Upper lobe of left lung (tissue), 6 donors: ENCODE measurements at regions not wholly inside any gene's neighbourhood (a gene's known extent, or its start where the extent isn't known, plus 50 kb on each side); places are given as distances from the start of the nearest gene placed in this dataset.

ENCODE experiments used
- ATAC-seq, 2 donors: fragments of 200-7000 bp; cut with Tn5 transposase; one replicate each; pipeline ENCODE4 v1.9.1; 2022; ENCODE audit warnings: mild to moderate bottlenecking in 2 of 2, moderate library complexity in 2 of 2; ENCODE audit not compliant: low FRiP score in 2 of 2
- DNase-seq, 2 donors: peaks; one replicate each; pipeline ENCODE4 v3.0.0-alpha.2; 2019 to 2020
- H3K27ac ChIP-seq, 4 donors: fragments of 200-600 bp; sonication (generic); one replicate each; pipeline ENCODE4 v1.5.1; 2016 to 2019
- H3K27me3 ChIP-seq, 4 donors: fragments of 200-600 bp; sonication (generic); one replicate each; pipeline ENCODE4 v1.5.1; 2017 to 2019
- H3K36me3 ChIP-seq, 4 donors: fragments of 200-600 bp; sonication (generic); one replicate each; pipeline ENCODE4 v1.5.1; 2016 to 2019
- H3K4me1 ChIP-seq, 4 donors: fragments of 200-600 bp; sonication (generic); one replicate each; pipeline ENCODE4 v1.5.1; 2018 to 2019
- H3K4me3 ChIP-seq, 4 donors: fragments of 200-600 bp; sonication (generic); one replicate each; pipeline ENCODE4 v1.5.1; 2017 to 2019; ENCODE audit warnings: mild to moderate bottlenecking in 2 of 4, moderate library complexity in 1 of 4
- H3K9me3 ChIP-seq, 4 donors: fragments of 200-600 bp; sonication (generic); one replicate each; pipeline ENCODE4 v1.5.1; 2018 to 2019
- CTCF ChIP-seq, 6 experiments: fragments of 450-650 bp in 4 of 6; fragments of 200-600 bp in 2 of 6; sonication (generic) in 2 of 6; IDR thresholded peaks; one replicate each; pipeline ENCODE4 v1.5.1; 2016 to 2019; ENCODE audit warnings: antibody characterized with exemption in 6 of 6
- EP300 ChIP-seq, 4 donors: sonication (generic); formaldehyde crosslinking; IDR thresholded peaks; one replicate each; pipeline ENCODE4 v1.5.1; 2017; ENCODE audit warnings: antibody characterized with exemption in 4 of 4, control low read depth in 2 of 4
- POLR2A ChIP-seq, 4 donors: fragments of 450-650 bp; IDR thresholded peaks; one replicate each; pipeline ENCODE4 v1.5.1; 2016 to 2017; ENCODE audit warnings: antibody characterized with exemption in 4 of 4, mild to moderate bottlenecking in 2 of 4
- POLR2AphosphoS5 ChIP-seq, 2 donors: sonication (generic); formaldehyde crosslinking; IDR thresholded peaks; one replicate each; pipeline ENCODE4 v1.5.1; 2017; ENCODE audit warnings: antibody characterized with exemption in 2 of 2
- WGBS, 2 donors: methylation state at CpG; one replicate each; pipeline ENCODE4 v1.1.5; 2017 to 2018; 5-methylcytosine and 5-hydroxymethylcytosine counted together
- donor health status: DM: no; HTN: no; CAD: no; lungs with moderate emphysema.
- donor health status: DM: no; HTN: yes; CAD: no; lungs with severe emphysema.

- Histone ChIP-seq H3K9me3 (peaks cover 0 to 7% (median 3%) of the 10 kb centered on the region in 4 donors), H3K27ac (no peak overlapping the region), H3K4me1 (no peaks in the 10 kb centered on the region), H3K36me3 (no peaks in the 10 kb centered on the region), H3K27me3 (no peaks in the 10 kb centered on the region), H3K4me3 (no peak overlapping the region)
- TF ChIP-seq POLR2AphosphoS5 (IDR thresholded peaks at IDR 0.05) (no peak), POLR2A (IDR thresholded peaks at IDR 0.05) (no peak), CTCF (IDR thresholded peaks at IDR 0.05) (no peak), EP300 (IDR thresholded peaks at IDR 0.05) (no peak)
- DNase-seq (no peak), ATAC-seq (no peak)
- 81 to 95% methylated on average over 4 to 8 of the region's 8 CpGs for WGBS, 2 donors
Observed at GRCh38 chr11:119783466-119784400, 54.7 kb upstream of the NECTIN1 start.

DNA sequence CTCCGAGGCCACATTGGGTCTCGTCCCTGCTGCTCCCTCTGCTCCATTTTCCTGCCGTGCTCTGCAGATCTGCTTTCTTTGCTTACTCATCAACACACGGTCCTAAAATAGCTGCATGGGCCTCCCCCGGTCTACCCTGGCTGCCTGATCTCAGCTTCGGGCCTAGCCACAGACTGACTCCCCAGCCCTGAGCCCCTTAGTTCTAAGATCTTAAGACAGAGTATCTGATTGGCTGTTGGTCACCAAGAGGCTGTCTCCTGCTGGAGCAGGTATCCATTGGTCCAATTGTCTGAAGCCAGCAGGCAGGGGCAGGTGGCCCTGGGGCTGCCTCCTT is 53.7 kb upstream of the NECTIN1 start:
- no peak overlapping the region for H3K4me3 ChIP-seq
- H3K27me3 ChIP-seq: no peaks in the 10 kb centered on the region
- TF ChIP-seq CTCF (IDR thresholded peaks at IDR 0.05) (no peak), POLR2AphosphoS5 (IDR thresholded peaks at IDR 0.05) (no peak), POLR2A (IDR thresholded peaks at IDR 0.05) (no peak), EP300 (IDR thresholded peaks at IDR 0.05) (no peak)
- H3K36me3 ChIP-seq: no peaks in the 10 kb centered on the region
- ATAC-seq (no peak), DNase-seq (no peak)
- no peak overlapping the region for H3K27ac ChIP-seq
- peaks cover 0 to 7% (median 3%) of the 10 kb centered on the region in 4 donors for H3K9me3 ChIP-seq
- 53 to 54% methylated on average over 6 of the region's 6 CpGs for WGBS, 2 donors
- no peaks in the 10 kb centered on the region for H3K4me1 ChIP-seq

DNA sequence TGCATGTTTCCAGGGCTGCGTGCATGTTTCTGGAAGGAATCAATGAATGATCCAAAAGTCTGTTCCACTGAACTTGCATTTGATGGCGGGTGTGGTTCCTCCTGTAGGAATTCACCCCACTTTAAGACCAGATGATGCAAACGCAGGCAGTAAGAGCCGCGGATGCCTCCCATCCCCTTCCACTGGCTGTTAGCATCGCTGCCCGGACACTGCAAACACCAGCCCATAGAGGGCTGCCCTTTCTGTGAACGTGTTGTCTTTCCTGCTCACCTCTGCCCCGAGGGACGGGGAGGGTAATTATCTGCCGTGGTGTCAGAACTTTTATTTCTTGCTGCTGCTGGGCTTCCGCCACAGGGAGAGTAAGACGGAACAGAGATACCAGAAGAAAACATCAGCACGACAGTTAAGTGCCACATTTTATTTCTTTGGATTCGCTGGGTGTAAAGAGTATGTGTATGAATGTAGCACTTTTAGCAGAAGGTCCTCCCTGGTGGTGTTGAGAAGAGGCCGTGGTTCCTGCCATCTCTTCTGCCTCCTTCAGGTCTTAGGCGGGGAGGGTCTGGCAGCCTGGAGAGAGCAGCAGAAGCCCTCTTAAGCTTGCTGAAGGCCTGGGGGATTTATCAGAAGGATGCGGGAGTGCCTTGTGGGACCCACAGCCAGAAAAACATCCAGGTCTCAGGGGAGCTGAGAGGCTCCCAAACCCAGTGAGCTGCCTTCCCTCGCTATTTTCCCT is 53.2 kb upstream of the NECTIN1 start:
- WGBS, 2 donors: 65 to 67% methylated on average over 19 of the region's 19 CpGs
- no peak for DNase-seq
- H3K27ac ChIP-seq: no peak overlapping the region
- no peak for ATAC-seq
- no peaks in the 10 kb centered on the region for H3K36me3 ChIP-seq
- H3K4me1 ChIP-seq: no peaks in the 10 kb centered on the region
- TF ChIP-seq POLR2A (IDR thresholded peaks at IDR 0.05): no peak
- no peak for TF ChIP-seq EP300 (IDR thresholded peaks at IDR 0.05)
- TF ChIP-seq CTCF (IDR thresholded peaks at IDR 0.05): no peak
- TF ChIP-seq POLR2AphosphoS5 (IDR thresholded peaks at IDR 0.05): no peak
- H3K4me3 ChIP-seq: no peak overlapping the region
- peaks cover 0 to 7% (median 3%) of the 10 kb centered on the region in 4 donors for H3K9me3 ChIP-seq
- H3K27me3 ChIP-seq: no peaks in the 10 kb centered on the region

DNA sequence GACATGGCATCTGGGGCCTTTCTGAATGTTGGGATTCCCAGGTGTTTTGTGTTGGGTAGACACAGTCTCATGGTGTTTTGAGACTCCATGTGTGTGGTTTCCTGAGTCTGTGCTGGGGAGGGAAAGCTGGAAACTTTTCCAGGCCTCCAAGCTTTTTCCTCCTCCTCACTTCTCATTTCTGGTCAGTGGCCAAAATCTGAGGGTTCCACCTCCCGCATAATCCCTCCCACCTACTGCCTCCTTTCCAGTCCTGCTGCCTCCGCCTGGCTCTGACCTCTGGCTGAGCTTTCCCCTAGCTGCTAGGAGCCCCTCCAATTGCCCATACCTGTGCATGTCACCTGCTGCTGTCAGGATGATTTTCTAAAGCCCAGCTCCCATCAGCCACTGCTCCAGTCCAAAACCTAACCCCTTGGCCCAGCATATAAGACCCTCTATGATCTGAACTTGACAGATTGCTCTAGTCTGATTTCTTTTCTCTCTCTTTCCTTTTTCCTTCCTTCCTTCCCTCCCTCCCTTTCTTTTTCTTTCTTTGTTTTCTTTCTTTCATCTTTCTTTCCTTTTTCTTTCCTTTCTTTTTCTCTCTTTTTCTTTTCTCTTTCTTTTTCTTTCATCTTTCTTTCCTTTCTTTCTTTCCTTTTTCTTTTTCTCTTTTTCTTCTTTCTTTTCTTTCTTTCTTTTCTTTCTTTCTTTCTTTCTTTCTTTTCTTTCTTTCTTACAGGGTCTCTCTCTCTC is 51.4 kb upstream of the NECTIN1 start:
- Histone ChIP-seq H3K9me3 (peaks cover 0 to 7% (median 3%) of the 10 kb centered on the region in 4 donors), H3K4me1 (no peaks in the 10 kb centered on the region), H3K36me3 (no peaks in the 10 kb centered on the region), H3K4me3 (no peak overlapping the region), H3K27ac (no peak overlapping the region), H3K27me3 (no peaks in the 10 kb centered on the region)
- ATAC-seq (no peak), DNase-seq (no peak)
- TF ChIP-seq POLR2A (IDR thresholded peaks at IDR 0.05) (no peak), CTCF (IDR thresholded peaks at IDR 0.05) (no peak), POLR2AphosphoS5 (IDR thresholded peaks at IDR 0.05) (no peak), EP300 (IDR thresholded peaks at IDR 0.05) (no peak)
- 37 to 54% methylated on average over 2 of the region's 2 CpGs for WGBS, 2 donors
